GM21619 (cell line): ENCODE measurements at regions not wholly inside any gene's neighbourhood (a gene's known extent, or its start where the extent isn't known, plus 50 kb on each side); places are given as distances from the start of the nearest gene placed in this dataset.
A peak's percentile ranks its signal among the peaks of the same experiment; 100 is the strongest.

Experiments used
- ATAC-seq: cut with Tn5 transposase; IDR thresholded peaks from one replicate; pipeline ENCODE4 v1.9.1; 2021; ENCODE audit not compliant: unreplicated experiment

DNA sequence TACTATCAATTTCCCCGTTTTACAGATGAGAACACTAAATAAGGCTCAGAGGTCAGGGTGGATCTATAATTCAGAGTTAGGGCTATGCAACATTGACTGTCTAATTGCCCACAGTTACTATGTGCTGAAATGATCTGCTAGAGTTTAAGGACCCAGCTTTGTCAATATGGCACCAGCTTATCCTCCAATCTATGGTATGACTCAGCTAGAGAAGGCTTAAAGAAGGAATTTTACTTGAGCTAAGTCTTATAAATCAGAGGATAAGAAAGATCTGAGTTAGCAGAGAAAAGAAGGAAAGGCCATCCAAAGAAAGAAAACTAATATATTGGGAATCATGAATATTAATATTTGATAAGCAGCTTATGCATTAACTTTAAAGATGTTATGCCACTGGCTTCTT lies 78.1 kb downstream of the ASB9 start:
- ATAC-seq, result no peak

DNA sequence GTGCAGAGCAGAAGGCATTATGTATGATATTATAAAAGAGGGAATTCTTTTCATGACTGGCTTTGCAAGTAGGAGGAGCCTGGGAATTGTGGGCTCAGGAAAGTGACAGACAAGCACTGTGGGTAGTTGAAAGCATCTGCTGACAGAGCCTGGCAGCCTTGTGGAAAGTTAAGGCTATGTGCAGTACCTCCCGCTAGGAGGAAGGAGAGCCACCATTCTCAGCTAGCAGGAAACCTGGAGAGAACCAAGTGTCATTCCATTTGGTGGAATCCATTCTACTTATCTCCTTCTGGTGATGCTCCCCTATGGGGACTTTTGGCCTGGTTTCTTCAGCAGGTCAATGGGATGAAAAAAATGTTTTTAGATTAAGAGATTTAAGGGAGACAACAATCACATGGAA lies 81.8 kb downstream of the ASB9 start:
- no peak for ATAC-seq

DNA sequence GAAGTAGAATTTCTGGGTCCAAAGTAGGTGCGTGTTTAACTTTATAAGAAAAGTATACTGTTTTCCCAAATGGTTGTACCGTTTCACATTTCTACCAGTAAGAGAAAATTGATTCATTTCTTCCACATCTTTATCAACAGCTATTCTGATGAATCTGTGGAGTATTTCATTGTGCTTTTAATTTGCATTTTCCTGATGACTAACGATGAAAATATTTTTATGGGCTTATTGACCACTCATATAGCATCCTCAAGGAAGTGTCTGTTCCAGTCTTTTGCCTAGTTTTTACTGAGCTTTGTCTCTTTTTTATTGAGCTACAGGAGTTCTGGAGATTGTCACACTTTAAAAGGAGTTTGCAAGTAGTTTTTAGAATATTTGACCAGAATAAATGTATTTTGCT lies 92.6 kb downstream of the ASB9 start:
- no peak for ATAC-seq

DNA sequence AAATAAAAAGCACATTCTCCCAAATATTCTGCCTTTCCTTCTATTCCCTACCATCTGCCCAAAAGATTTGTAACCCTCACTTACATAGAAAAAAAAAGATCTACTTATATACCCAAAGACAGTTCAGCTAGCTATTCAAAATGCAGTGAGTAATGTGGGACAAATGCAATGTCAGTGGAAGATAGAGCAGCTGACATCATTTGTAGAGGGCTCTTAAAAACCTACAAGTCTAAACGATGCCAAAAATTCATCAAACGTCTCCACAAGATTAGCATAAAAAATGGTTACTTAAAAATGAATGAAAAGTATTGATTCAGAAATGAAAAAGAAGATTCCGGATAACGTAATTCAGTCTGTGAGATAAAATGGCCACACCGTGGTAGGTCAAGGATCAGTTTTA lies 96.5 kb downstream of the ASB9 start:
- ATAC-seq, result no peak

DNA sequence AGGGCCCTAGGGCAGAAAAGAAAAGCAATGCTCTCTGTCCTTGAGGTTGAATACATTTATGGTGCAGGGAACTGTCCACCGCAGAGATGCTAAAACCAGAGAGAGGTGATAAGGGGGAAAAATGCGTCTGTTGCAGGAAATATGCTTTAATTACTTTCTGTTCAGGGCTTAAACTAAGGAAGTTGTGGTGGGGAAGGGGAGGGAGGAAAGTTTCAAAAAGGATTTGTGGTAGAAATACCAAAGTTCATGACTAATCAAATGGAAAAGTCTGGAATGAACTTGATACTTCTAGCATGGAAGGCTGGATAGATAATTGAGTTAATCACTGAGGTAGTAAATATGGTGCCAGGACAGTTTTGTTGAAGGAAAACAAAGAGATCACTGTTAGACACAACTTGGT lies 99.0 kb downstream of the ASB9 start:
- ATAC-seq, result no peak

DNA sequence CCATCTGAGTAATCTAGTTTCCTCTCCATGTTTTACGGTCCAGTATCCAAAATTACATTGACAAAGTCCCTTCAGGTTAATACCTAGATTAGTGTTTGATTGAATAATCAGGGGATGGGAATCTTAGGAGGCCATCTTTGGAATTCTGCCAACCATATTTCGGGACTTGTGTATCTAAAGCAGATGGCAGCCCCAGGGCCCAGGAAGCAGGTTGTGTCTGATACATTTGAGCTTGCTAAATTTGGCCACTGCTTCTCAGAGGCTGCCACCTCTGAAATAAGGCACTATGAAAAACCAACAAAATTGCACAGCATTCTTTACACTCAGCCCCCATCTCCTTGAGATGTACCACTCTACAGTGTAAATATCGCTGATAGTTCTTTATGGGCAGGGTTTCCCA lies 102.1 kb downstream of the ASB9 start:
- no peak for ATAC-seq

DNA sequence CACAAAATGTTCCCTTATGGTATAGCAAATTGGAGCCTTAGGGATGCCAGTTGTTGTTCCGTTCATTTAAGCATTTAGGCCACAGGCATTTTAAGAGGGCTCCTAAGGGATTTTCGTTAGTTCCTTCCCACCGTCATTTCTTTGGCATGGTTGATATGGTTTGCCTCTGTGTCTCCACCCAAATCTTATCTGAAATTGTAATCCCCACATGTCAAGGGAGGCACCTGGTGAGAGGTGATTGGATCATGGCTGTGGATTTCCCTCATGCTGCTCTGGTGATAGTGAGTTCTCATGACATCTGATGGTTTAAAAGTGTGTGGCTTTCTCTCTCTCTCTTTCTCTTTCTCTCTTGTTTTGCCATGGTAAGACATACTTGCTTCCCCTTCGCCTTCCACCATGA lies 104.1 kb downstream of the ASB9 start:
- ATAC-seq, result no peak

DNA sequence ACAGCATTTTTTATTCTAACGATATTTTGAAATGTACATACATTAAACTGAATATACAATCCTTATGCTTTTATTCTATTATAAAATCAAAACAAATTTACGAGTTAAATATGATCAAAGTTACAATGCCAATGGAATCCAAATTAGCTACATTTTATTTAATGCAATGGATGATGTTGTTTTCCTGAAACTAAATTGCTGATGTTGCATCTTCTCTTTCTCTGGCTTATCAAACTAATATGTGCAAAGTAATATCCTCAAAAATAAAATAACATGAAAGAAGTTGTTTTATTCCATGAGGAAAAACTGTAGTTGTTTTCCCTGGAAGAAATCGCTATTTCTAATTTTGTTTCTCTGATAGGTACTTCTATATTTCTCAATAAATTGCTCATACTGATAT lies 106.8 kb downstream of the ASB9 start:
- ATAC-seq, result no peak

DNA sequence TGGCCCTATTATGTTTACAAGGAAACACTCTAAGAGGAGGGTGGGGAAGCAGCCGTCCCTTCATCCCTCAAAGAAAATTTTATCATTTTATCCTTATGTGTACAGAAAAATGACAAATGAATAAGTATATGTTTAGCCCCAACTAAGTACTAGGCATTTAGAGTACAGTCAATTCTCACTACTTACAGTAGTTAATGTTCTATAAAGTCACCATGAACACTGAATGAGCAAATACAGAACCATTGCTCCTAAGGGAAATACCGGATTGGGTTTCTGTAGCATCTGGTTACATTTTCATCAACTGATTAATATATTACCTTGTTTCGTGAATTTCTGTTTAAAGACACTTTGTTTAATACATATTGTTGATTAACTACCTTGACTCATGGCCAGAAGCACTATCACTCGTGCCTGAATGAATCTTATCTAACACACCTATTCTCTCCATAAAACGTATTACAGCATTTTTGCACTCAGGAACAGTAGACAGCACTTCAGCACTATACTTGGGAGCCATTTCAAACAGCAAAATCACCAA lies 109.3 kb downstream of the ASB9 start:
- ATAC-seq, result peak; percentile 58

DNA sequence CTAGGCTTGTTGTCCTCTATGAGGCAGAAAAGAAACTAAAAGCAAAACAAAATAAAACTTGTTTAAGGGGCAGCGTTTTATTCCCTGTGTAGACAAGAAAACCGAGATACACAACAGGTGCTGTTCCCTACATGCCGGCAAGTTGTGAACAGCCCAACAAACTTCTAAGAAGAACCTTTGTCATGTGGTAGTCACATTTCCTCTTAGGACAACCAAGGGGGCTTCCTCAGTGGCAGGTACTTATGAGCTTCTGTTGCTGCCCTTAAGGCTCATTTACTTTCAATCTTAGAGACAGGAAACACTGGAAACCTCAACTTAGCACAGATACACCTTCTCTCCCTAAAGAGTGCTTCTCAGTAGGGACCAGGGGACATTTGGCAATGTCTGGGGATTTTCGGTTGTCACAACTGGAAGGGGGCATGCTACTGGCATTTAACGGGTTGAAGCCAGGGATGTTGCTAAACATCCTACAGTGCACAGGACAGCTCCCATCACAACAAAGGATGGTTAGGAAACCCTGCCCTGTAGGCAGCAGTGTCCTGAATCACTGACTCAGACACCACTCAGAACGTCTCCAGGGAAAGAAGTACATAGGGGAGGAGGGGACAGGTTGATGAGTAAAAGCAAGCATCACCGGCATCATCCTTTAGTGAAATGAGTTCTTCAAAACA lies 111.0 kb downstream of the ASB9 start:
- peak; percentile 65 for ATAC-seq

DNA sequence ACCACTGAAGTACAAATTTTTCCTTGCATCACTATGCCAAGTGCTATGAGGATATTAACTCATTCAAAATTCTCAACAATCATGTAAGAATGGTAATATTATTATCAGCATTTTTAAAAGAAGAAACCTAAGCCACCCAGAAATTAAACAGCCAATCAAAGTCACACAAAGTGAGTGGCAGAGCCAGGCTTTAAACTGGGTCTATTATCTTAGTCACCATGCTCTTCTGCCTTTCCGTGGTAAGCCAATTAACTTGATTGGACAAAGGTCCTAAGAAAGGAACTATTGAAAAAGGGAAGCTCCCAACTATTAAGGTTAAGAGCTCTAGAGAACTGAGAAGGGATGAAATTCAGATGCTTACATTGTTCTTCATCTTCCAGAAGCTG lies 111.5 kb downstream of the ASB9 start:
- ATAC-seq, result peak; percentile 11

DNA sequence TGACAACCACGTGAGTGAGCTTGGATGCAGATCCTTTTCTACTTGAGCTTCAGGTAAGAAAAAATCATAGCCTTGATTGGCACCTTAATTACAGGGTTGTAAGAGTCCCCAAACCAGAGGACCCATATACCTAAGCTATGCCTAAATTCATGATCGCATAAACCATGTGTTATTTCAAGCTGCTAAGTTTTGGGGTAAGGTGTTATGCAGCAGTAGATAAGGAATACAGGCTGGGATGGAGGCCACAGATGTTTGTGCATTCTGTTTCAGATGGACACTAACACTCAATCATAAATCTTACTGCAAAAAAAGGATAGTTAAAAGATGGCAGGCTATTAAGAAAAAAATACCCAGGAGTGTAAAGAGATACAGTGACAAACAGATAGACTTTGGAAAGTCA lies 112.3 kb downstream of the ASB9 start:
- ATAC-seq, result no peak

DNA sequence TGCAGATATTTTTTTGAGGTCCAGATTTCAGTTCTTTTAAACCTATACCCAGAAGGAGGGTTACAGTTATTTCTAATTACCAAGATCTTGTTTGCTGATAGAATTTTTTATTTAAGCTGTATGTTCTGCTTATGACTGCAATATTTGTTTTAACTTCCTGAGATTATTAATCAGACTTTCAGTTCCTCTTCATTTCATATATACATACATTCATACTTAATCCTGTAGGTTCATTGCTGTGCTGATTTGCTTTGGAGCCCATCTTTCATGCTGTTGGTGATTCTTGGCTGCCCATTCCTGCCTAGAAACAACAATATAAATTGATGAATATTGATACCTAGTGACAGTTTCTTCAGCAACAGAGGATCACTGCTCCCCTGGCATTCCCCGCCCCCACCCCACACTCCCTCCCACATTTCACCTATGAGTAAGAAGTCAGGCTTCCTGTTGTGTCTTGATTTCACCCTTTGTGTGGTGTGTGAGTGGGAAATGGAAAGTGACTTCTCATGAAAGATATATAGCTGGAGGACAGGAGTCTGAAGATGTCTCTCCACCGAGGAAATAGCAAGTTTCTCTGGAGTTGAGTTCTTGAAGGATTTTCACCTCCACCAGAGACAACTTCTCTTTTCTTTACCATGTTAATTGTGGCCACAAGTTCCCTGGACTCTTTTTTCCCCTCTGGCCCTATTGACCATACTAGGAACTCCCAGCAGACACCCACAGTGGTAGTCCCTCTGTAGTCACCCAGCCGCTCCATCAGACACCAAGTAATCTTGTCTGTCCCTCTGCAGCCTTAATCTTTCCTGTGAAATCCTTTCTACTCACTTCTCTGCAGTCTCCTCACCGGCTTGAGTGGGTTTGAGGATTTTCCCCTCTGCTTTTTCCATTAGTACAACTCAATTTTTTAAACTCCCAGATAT lies 118.4 kb downstream of the ASB9 start:
- peak; percentile 71 for ATAC-seq

DNA sequence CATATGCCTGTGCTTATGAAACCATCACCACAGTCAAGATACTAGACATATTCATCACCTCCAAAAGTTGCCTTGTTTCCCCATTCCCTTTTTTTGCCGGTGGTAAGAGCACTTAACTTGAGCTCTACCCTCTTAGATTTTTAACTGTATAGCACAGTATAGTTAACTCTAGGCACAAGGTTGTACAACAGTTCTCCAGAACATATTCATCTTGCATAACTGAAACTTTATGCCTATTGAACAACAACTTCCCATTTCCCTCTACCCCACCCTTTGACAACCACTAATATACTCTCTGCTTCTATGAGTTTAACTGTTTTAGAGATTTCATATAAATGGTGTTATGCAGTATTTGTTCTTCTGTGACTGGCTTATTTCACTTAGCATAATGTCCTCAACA lies 119.3 kb downstream of the ASB9 start:
- no peak for ATAC-seq

DNA sequence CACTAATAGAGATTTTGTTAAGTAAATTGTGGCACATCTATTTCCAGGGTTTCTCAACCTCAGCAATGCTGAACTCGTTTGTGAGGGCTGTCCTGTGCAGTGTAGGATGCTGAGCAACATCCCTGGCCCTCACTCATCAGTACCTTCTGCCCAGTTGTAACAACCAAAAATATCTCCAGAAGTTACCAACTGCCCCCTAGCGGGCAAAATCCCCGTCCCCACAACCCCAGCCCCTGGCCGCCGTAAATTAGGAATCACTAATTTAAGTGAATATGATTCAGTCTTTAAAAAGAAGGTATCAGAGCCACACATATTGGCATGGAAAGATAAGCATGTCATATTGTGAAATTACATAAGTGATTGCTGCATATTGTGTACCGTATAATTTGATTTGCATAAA lies 123.4 kb downstream of the ASB9 start:
- no peak for ATAC-seq

DNA sequence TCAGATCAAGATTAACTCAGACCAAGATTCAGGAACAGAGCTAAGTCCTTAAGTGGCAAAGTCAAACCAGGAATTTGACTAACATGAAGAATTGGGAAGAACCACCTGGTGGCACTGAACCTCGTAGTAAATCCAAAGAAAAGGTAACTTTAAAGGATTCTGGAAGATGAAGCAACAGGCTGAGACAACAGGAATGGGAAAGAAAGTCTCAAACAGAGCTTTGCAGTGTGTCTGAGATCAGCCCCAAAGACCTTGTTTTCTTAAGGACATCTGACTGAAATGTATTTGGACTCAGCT lies 126.1 kb downstream of the ASB9 start:
- ATAC-seq, result no peak

DNA sequence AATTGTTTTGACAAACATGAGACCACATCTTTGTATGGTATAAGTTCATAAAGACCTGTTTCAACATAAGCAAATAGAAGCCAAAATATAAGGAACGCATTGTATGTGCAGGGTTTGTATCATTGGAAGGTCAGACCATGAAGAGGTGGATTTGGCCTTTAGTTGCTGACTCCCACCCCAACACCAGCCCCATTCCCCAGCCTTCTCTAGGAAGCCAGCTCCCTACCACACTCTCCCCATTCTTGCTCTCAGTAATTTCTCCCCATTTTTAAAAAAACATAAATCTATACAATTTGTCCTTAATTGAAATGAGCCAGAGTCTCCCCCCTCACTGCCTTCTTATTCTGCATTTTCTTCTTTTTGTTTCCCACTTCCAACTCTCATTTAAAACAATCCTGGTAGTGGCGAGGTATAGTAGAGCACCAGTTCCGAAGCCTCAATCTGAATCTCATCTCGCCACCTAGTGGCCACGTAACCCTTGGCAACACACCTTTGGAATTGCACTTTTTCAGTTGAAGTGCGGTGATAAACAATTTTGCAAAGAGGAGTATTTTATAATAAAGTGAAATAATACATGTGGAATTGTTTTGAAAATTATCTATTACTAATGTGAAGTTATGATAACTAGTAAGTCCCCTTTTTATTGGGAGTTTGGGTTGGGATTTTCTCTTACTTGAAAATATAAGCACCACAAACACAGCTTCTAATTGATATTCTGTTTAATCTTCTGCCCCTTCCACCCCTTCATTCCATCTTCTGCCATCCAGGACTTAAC lies 126.6 kb downstream of the ASB9 start:
- ATAC-seq, result peak; percentile 69

DNA sequence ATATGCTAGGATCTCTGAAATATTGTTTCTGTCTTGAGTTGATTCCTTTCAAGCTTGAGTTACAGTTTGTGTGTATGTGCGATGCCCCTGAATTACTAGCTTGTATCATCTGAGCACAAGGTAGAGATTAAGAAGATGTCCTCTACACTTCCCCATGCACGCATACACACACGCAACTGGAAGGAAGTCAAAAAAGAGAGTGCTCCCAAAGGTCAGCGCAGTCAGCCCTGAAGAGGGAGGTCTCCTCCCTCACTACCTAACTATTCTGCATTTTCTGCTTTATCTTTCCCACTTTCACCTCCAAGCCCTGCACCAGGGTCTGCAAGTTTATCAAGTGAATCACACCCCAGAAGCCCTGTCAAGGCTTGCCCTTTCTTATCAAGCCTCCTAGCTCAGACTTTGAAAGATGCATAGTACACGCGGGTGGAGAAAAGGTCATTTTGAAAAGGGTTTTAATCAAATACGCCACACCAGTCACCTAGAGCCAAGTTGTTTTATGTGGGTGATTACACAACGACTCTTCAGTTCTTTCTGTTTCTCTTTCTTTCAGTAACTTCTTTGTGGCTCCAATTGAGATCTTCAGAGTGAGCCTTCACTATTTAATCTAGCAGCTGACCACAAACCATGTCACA lies 127.7 kb downstream of the ASB9 start:
- ATAC-seq, result no peak

DNA sequence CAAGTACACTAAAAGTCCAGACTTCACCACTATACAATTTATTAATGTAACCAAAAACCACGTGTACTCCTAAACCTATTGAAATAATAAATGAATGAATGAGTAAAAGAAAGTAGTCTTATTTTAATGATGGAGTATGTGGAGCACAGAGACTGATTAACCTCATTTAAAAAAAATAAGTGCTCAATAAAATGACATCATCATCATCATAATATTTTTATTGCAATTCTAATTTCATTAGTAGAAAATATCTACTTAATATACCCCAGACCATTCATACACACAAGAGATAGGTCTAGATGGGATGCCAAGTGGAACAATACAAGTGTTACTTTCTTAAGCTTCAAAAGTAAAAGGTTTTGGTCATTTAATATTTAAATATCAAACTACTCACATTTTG lies 133.1 kb downstream of the ASB9 start:
- no peak for ATAC-seq

DNA sequence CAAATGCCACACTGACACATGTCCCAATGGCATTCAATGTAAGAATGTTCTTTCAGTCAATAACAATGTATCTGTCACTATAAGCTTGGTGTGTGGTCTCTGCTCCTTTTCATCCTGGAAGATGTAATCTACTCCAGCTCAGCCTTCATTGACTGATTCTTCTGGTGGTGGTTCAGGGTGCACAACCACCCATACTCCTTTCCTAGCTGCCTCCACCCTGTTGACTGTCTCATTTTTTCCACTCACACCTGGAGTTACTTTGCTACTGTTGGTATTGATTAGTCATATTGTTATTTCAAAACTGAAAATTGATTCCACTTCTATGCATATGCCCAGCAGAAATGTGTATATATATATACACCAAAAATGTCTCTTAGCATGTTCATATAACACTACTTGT lies 140.5 kb downstream of the ASB9 start:
- ATAC-seq, result no peak

DNA sequence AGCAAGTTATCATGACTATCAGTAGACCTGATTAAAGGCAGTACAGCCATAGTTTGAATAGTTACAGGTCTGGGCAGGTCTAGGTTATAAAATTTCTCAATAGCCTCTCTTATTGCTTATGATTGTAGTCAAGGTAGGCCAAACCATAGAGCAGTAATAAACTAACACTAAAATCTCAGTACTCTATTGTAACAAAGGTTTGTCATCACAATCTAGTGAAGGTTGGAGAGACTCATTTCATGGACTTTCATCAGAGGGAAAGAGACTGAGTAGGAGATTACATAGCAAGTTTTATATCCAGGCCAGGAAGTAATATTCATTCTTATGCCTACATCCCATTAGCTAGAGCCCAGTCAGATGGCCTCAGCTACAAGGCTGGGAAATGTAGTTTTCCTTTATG lies 141.0 kb downstream of the ASB9 start:
- ATAC-seq, result no peak
